H1 (cell line): ENCODE measurements at regions not wholly inside any gene's neighbourhood (a gene's known extent, or its start where the extent isn't known, plus 50 kb on each side); places are given as distances from the start of the nearest gene placed in this dataset.
"Not testable (repeated sequence)": the region's sequence is repeated elsewhere in the genome, so short reads cannot be mapped to it uniquely, and the experiment has no call there.

Experiments used
- CTCF ChIA-PET: fragments of 300-600 bp; sonication (Branson Sonifier 250); formaldehyde crosslinking; loops from one replicate; lab custom pipeline; 2021; ENCODE audit not compliant: partially characterized antibody; lab: Charles Lee
- POLR2A ChIA-PET: fragments of 300-600 bp; sonication (Branson Sonifier 250); formaldehyde crosslinking; loops from one replicate; lab custom pipeline; 2021; ENCODE audit warnings: inconsistent platforms; ENCODE audit not compliant: partially characterized antibody; lab: Charles Lee
- DNase-seq, 2 experiments: peaks; one replicate each; pipeline versions ENCODE4 v3.0.0 to v3.0.0-alpha.2; 2010 to 2022; ENCODE audit warnings: low spot score in 2 of 2, low read depth in 1 of 2, mixed read lengths in 1 of 2
- FAIRE-seq: peaks from 2 replicates; lab custom pipeline; 2011; peaks lifted over from hg19 to GRCh38; lab: Jason Lieb, UNC
- H2AFZ ChIP-seq: 2 replicates; pipeline ENCODE4 v1.8.1; 2012; ENCODE audit warnings: low read length, inconsistent platforms
- H2AK5ac ChIP-seq: 2 replicates; pipeline ENCODE4 v1.6.1; 2013; ENCODE audit warnings: low read depth, low read length
- H2BK120ac ChIP-seq: replicated peaks from 2 replicates; pipeline ENCODE3; 2013; ENCODE audit warnings: low read depth, low read length, inconsistent platforms
- H2BK12ac ChIP-seq: 2 replicates; pipeline ENCODE4 v1.6.1; 2013; ENCODE audit warnings: low read depth, low read length
- H2BK15ac ChIP-seq: 2 replicates; pipeline ENCODE4 v1.6.1; 2013; ENCODE audit warnings: low read length
- H2BK20ac ChIP-seq: 2 replicates; pipeline ENCODE4 v1.6.1; 2013; ENCODE audit warnings: low read length
- H2BK5ac ChIP-seq: 2 replicates; pipeline ENCODE4 v1.6.1; 2013; ENCODE audit warnings: low read depth, low read length
- H3K14ac ChIP-seq: 2 replicates; pipeline ENCODE4 v1.6.1; 2013; ENCODE audit warnings: inconsistent platforms; ENCODE audit not compliant: insufficient read length
- H3K18ac ChIP-seq: 2 replicates; pipeline ENCODE4 v1.6.1; 2013; ENCODE audit warnings: low read length; ENCODE audit errors: extremely low read depth
- H3K23ac ChIP-seq: 2 replicates; pipeline ENCODE4 v1.6.1; 2013; ENCODE audit warnings: inconsistent platforms; ENCODE audit not compliant: insufficient read length
- H3K23me2 ChIP-seq: 2 replicates; pipeline ENCODE4 v1.6.1; 2013; ENCODE audit warnings: low read depth, low read length
- H3K27ac ChIP-seq: 2 replicates; pipeline ENCODE4 v1.6.1; 2011; ENCODE audit warnings: low read depth, low read length, inconsistent platforms
- H3K27me3 ChIP-seq, 4 experiments: replicated peaks in 1 of 4; 1 replicate in 1 of 4; 2 replicates in 3 of 4; pipeline versions ENCODE4 v1.6.1 to v1.8.1; 2011 to 2013; ENCODE audit warnings: low read length in 3 of 4, mild to moderate bottlenecking in 3 of 4, inconsistent platforms in 2 of 4, mixed read lengths in 2 of 4, moderate library complexity in 1 of 4; ENCODE audit not compliant: control insufficient read depth in 3 of 4, insufficient read depth in 3 of 4; ENCODE audit errors: extremely low read depth in 1 of 4
- H3K36me3 ChIP-seq, 4 experiments: 2 replicates each; pipeline versions ENCODE4 v1.6.1 to v1.8.1; 2011 to 2013; ENCODE audit warnings: mild to moderate bottlenecking in 4 of 4, low read length in 3 of 4, moderate library complexity in 2 of 4, control low read depth in 1 of 4, inconsistent platforms in 1 of 4; ENCODE audit not compliant: insufficient read depth in 4 of 4, control insufficient read depth in 2 of 4
- H3K4ac ChIP-seq: replicated peaks from 2 replicates; pipeline ENCODE3; 2013; ENCODE audit warnings: low read length, low read depth, mixed read lengths, inconsistent platforms; ENCODE audit not compliant: insufficient read length
- H3K4me1 ChIP-seq, 4 experiments: replicated peaks in 1 of 4; 1 replicate in 1 of 4; 2 replicates in 3 of 4; pipeline versions ENCODE4 v1.6.1 to v1.8.1; 2011 to 2013; ENCODE audit warnings: low read length in 3 of 4, inconsistent platforms in 2 of 4, mixed read lengths in 1 of 4; ENCODE audit not compliant: insufficient read depth in 4 of 4, control insufficient read depth in 3 of 4
- H3K4me2 ChIP-seq, 2 experiments: 2 replicates each; pipeline versions ENCODE4 v1.6.1 to v1.8.1; 2011 to 2013; ENCODE audit warnings: low read depth in 2 of 2, low read length in 2 of 2, control low read depth in 1 of 2, inconsistent platforms in 1 of 2, mild to moderate bottlenecking in 1 of 2; ENCODE audit not compliant: insufficient read depth in 1 of 2
- H3K4me3 ChIP-seq, 4 experiments: fragments of 200-600, 300-600 bp in 1 of 4; sonication (generic), shearing (Covaris generic), sonication (Bioruptor Twin) in 1 of 4; 2 replicates each; pipeline versions ENCODE4 v1.5.1 to v1.8.1; 2011 to 2016; ENCODE audit warnings: low read length in 4 of 4, low read depth in 3 of 4, control low read depth in 2 of 4, inconsistent platforms in 2 of 4, mild to moderate bottlenecking in 2 of 4, mixed read lengths in 1 of 4, moderate library complexity in 1 of 4; ENCODE audit not compliant: insufficient read depth in 2 of 4; ENCODE audit errors: extremely low read depth in 1 of 4
- H3K56ac ChIP-seq: replicated peaks from 2 replicates; pipeline ENCODE3; 2013; ENCODE audit warnings: low read depth, mild to moderate bottlenecking, mixed read lengths, low read length, inconsistent platforms; ENCODE audit not compliant: insufficient read length
- H3K79me1 ChIP-seq: 2 replicates; pipeline ENCODE4 v1.6.1; 2013; ENCODE audit warnings: low read depth, low read length, control low read depth
- H3K79me2 ChIP-seq, 2 experiments: 2 replicates each; pipeline versions ENCODE4 v1.6.1 to v1.8.1; 2012 to 2013; ENCODE audit warnings: low read length in 2 of 2, mild to moderate bottlenecking in 2 of 2, inconsistent platforms in 1 of 2; ENCODE audit not compliant: insufficient read depth in 2 of 2, control insufficient read depth in 1 of 2
- H3K9ac ChIP-seq, 4 experiments: replicated peaks in 1 of 4; 1 replicate in 1 of 4; 2 replicates in 3 of 4; pipeline versions ENCODE4 v1.6.1 to v1.8.1; 2011 to 2013; ENCODE audit warnings: low read depth in 3 of 4, low read length in 3 of 4, control low read depth in 2 of 4, mild to moderate bottlenecking in 2 of 4, moderate library complexity in 2 of 4, inconsistent platforms in 1 of 4; ENCODE audit errors: extremely low read depth in 1 of 4
- H3K9me3 ChIP-seq, 2 experiments: 2 replicates each; pipeline versions ENCODE4 v1.6.1 to v1.8.1; 2012 to 2013; ENCODE audit warnings: mild to moderate bottlenecking in 2 of 2, moderate library complexity in 2 of 2, control low read depth in 1 of 2, inconsistent platforms in 1 of 2, low read depth in 1 of 2, low read length in 1 of 2, mixed read lengths in 1 of 2; ENCODE audit not compliant: insufficient read depth in 2 of 2
- H4K20me1 ChIP-seq, 2 experiments: replicated peaks in 1 of 2; 2 replicates each; pipeline versions ENCODE3 to v1.8.1; 2011 to 2013; ENCODE audit warnings: inconsistent platforms in 2 of 2, low read length in 2 of 2, mild to moderate bottlenecking in 1 of 2; ENCODE audit not compliant: insufficient read depth in 2 of 2, control insufficient read depth in 1 of 2
- H4K5ac ChIP-seq: 2 replicates; pipeline ENCODE4 v1.6.1; 2013; ENCODE audit warnings: low read length, low read depth, mixed read lengths, inconsistent platforms; ENCODE audit not compliant: insufficient read length
- H4K8ac ChIP-seq: 2 replicates; pipeline ENCODE4 v1.8.0; 2013; ENCODE audit warnings: mild to moderate bottlenecking, moderate library complexity, low read length, inconsistent platforms; ENCODE audit not compliant: insufficient read depth; ENCODE audit errors: extremely low read depth
- H4K91ac ChIP-seq: replicated peaks from 2 replicates; pipeline ENCODE3; 2013; ENCODE audit warnings: low read length, mixed read lengths, inconsistent platforms; ENCODE audit not compliant: insufficient read length

DNA sequence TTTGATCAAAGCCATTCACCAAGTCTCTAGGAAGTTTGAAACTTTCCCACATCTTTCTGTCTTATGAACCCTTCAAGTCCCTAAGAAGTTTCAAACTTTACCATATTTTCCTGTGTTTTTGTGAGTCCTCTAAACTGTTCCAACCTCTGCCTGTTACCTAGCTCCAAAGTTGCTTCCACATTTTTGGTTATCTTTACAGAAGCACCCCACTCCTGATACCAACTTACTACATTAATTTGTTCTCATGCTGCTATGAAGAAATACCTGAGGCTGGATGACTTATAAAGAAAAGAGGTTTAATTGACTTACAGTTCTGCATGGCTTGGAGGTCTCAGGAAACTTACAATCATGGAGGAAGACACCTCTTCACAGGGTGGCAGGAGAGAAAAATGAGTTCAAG is 961.6 kb downstream of the LTN1 start:
- H3K23ac ChIP-seq, H3K9ac ChIP-seq, H3K14ac ChIP-seq, H3K79me1 ChIP-seq, H4K8ac ChIP-seq, H4K5ac ChIP-seq, H3K4me3 ChIP-seq, POLR2A ChIA-PET, H3K4me2 ChIP-seq, H2BK12ac ChIP-seq, H3K79me2 ChIP-seq, H3K18ac ChIP-seq, H2AK5ac ChIP-seq, H2BK5ac ChIP-seq, H2BK20ac ChIP-seq, H3K4ac ChIP-seq, H3K56ac ChIP-seq, H3K36me3 ChIP-seq, H3K4me1 ChIP-seq, CTCF ChIA-PET, H3K27me3 ChIP-seq, H4K20me1 ChIP-seq, H2AFZ ChIP-seq, H4K91ac ChIP-seq, DNase-seq, H3K27ac ChIP-seq, H2BK15ac ChIP-seq, H3K23me2 ChIP-seq, FAIRE-seq, H2BK120ac ChIP-seq: not testable (repeated sequence)
- H3K9me3 ChIP-seq = peaks cover 12 to 16% of the 10 kb centered on the region in 2 experiments
